ENCODE measurements at regions not wholly inside any gene's neighbourhood (a gene's known extent, or its start where the extent isn't known, plus 50 kb on each side); places are given as distances from the start of the nearest gene placed in this dataset.

- no peak for TF ChIP-seq CTCF (IDR thresholded peaks at IDR 0.05)
- TF ChIP-seq POLR2A (IDR thresholded peaks at IDR 0.05): no peak
These were observed 353.0 kb downstream of the MYCN start for GRCh38 chr2:16293398-16293797.
